SK-N-SH treated with all-trans-retinoic acid at 6 μM for 48 hours (cell line): ENCODE measurements at regions not wholly inside any gene's neighbourhood (a gene's known extent, or its start where the extent isn't known, plus 50 kb on each side); places are given as distances from the start of the nearest gene placed in this dataset.

Source experiments
- ATAC-seq: fragments of 200-7000 bp; cut with Tn5 transposase; 3 replicates; pipeline ENCODE4 v1.9.1; 2020; ENCODE audit warnings: mild to moderate bottlenecking, moderate library complexity
- ARNTL ChIP-seq: fragments of 450-650 bp; formaldehyde crosslinking; IDR thresholded peaks from 2 replicates; pipeline ENCODE4 v1.5.0; 2020; ENCODE audit warnings: low read depth, mild to moderate bottlenecking, moderate library complexity, borderline replicate concordance
- BACH2 ChIP-seq: fragments of 250-450 bp; sonication (Bioruptor Pico); IDR thresholded peaks from 2 replicates; pipeline ENCODE4 v1.9.0; 2021; ENCODE audit warnings: mild to moderate bottlenecking, borderline replicate concordance
- ESRRG ChIP-seq: fragments of 250-450 bp; sonication (Bioruptor Pico); IDR thresholded peaks from 2 replicates; pipeline ENCODE4 v1.6.1; 2021; ENCODE audit warnings: mild to moderate bottlenecking
- GLIS3 ChIP-seq: fragments of 250-450 bp; sonication (Bioruptor Pico); IDR thresholded peaks from 2 replicates; pipeline ENCODE4 v1.5.0; 2020; ENCODE audit warnings: mild to moderate bottlenecking, moderate library complexity
- ISL1 ChIP-seq: fragments of 250-450 bp; sonication (Bioruptor Pico); IDR thresholded peaks from 2 replicates; pipeline ENCODE4 v2.1.2; 2022; ENCODE audit warnings: mild to moderate bottlenecking, moderate library complexity
- OSR1 ChIP-seq: fragments of 250-450 bp; sonication (Bioruptor Pico); IDR thresholded peaks from 2 replicates; pipeline ENCODE4 v1.8.0; 2022; ENCODE audit warnings: moderate library complexity, mild to moderate bottlenecking, inconsistent platforms
- PPARA ChIP-seq: fragments of 250-450 bp; sonication (Bioruptor Pico); IDR thresholded peaks from 2 replicates; pipeline ENCODE4 v1.5.0; 2020; ENCODE audit warnings: mild to moderate bottlenecking, borderline replicate concordance
- RARB ChIP-seq: fragments of 250-450 bp; sonication (Bioruptor Pico); IDR thresholded peaks from 2 replicates; pipeline ENCODE4 v1.8.0; 2021; ENCODE audit warnings: mild to moderate bottlenecking, moderate library complexity
- SNAI2 ChIP-seq: fragments of 250-450 bp; sonication (Bioruptor Pico); IDR thresholded peaks from 2 replicates; pipeline ENCODE4 v1.5.0; 2020; ENCODE audit warnings: mild to moderate bottlenecking, moderate library complexity
- TCF4 ChIP-seq: fragments of 250-450 bp; sonication (Bioruptor Pico); IDR thresholded peaks from 2 replicates; pipeline ENCODE4 v1.8.0; 2021; ENCODE audit warnings: mild to moderate bottlenecking, moderate library complexity, borderline replicate concordance
- TOX ChIP-seq: fragments of 250-450 bp; sonication (Bioruptor Pico); IDR thresholded peaks from 2 replicates; pipeline ENCODE4 v1.8.0; 2021; ENCODE audit warnings: mild to moderate bottlenecking, moderate library complexity, borderline replicate concordance
- ZC3H10 ChIP-seq: fragments of 250-450 bp; sonication (Bioruptor Pico); IDR thresholded peaks from 2 replicates; pipeline ENCODE4 v1.5.1; 2021; ENCODE audit warnings: mild to moderate bottlenecking, moderate library complexity
- ZFP3 ChIP-seq: fragments of 250-450 bp; sonication (Bioruptor Pico); IDR thresholded peaks from 2 replicates; pipeline ENCODE4 v1.5.0; 2020; ENCODE audit warnings: mild to moderate bottlenecking, moderate library complexity
- ZFP30 ChIP-seq: fragments of 450-650 bp; formaldehyde crosslinking; IDR thresholded peaks from 2 replicates; pipeline ENCODE4 v1.5.0; 2022; ENCODE audit warnings: mild to moderate bottlenecking, moderate library complexity
- ZNF565 ChIP-seq: fragments of 450-650 bp; formaldehyde crosslinking; conservative IDR thresholded peaks from 2 replicates; pipeline ENCODE4 v1.5.0; 2020; ENCODE audit warnings: low read depth, mild to moderate bottlenecking, moderate library complexity
- ZNF70 ChIP-seq: fragments of 450-650 bp; formaldehyde crosslinking; IDR thresholded peaks from 2 replicates; pipeline ENCODE4 v1.5.0; 2020; ENCODE audit warnings: mild to moderate bottlenecking, moderate library complexity
- TF ChIP-seq, protein P1 (sequence below): fragments of 250-450 bp; sonication (Bioruptor Pico); IDR thresholded peaks from 2 replicates; pipeline ENCODE4 v1.5.1; 2021; ENCODE audit warnings: mild to moderate bottlenecking, moderate library complexity
- TF ChIP-seq, protein P2 (sequence below): fragments of 250-450 bp; sonication (Bioruptor Pico); IDR thresholded peaks from 2 replicates; pipeline ENCODE4 v1.5.0; 2020; ENCODE audit warnings: mild to moderate bottlenecking, moderate library complexity
- TF ChIP-seq, protein P3 (sequence below): fragments of 250-450 bp; sonication (Bioruptor Pico); IDR thresholded peaks from 2 replicates; pipeline ENCODE4 v1.8.0; 2021; ENCODE audit warnings: low read depth, mild to moderate bottlenecking, moderate library complexity, borderline replicate concordance
- TF ChIP-seq, protein P4 (sequence below): fragments of 250-450 bp; sonication (Bioruptor Pico); IDR thresholded peaks from 2 replicates; pipeline ENCODE4 v1.8.0; 2020; ENCODE audit warnings: mild to moderate bottlenecking, moderate library complexity, borderline replicate concordance

GRCh38 chr12:93292213-93292612 lies 85.5 kb upstream of the NUDT4 start:
- ATAC-seq: no peak
- TF ChIP-seq RARB (CRISPR knock-in tag): no peak
- TF ChIP-seq ESRRG (CRISPR knock-in tag): no peak
- TF ChIP-seq, protein P1, sequence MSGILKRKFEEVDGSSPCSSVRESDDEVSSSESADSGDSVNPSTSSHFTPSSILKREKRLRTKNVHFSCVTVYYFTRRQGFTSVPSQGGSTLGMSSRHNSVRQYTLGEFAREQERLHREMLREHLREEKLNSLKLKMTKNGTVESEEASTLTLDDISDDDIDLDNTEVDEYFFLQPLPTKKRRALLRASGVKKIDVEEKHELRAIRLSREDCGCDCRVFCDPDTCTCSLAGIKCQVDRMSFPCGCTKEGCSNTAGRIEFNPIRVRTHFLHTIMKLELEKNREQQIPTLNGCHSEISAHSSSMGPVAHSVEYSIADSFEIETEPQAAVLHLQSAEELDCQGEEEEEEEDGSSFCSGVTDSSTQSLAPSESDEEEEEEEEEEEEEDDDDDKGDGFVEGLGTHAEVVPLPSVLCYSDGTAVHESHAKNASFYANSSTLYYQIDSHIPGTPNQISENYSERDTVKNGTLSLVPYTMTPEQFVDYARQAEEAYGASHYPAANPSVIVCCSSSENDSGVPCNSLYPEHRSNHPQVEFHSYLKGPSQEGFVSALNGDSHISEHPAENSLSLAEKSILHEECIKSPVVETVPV (CRISPR knock-in tag): no peak
- TF ChIP-seq ZC3H10 (CRISPR knock-in tag): no peak
- TF ChIP-seq, protein P2, sequence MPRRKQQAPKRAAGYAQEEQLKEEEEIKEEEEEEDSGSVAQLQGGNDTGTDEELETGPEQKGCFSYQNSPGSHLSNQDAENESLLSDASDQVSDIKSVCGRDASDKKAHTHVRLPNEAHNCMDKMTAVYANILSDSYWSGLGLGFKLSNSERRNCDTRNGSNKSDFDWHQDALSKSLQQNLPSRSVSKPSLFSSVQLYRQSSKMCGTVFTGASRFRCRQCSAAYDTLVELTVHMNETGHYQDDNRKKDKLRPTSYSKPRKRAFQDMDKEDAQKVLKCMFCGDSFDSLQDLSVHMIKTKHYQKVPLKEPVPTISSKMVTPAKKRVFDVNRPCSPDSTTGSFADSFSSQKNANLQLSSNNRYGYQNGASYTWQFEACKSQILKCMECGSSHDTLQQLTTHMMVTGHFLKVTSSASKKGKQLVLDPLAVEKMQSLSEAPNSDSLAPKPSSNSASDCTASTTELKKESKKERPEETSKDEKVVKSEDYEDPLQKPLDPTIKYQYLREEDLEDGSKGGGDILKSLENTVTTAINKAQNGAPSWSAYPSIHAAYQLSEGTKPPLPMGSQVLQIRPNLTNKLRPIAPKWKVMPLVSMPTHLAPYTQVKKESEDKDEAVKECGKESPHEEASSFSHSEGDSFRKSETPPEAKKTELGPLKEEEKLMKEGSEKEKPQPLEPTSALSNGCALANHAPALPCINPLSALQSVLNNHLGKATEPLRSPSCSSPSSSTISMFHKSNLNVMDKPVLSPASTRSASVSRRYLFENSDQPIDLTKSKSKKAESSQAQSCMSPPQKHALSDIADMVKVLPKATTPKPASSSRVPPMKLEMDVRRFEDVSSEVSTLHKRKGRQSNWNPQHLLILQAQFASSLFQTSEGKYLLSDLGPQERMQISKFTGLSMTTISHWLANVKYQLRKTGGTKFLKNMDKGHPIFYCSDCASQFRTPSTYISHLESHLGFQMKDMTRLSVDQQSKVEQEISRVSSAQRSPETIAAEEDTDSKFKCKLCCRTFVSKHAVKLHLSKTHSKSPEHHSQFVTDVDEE (CRISPR knock-in tag): no peak
- no peak for TF ChIP-seq ZNF565 (CRISPR knock-in tag)
- TF ChIP-seq BACH2 (CRISPR knock-in tag): no peak
- no peak for TF ChIP-seq GLIS3 (CRISPR knock-in tag)
- no peak for TF ChIP-seq SNAI2 (CRISPR knock-in tag)

DNA sequence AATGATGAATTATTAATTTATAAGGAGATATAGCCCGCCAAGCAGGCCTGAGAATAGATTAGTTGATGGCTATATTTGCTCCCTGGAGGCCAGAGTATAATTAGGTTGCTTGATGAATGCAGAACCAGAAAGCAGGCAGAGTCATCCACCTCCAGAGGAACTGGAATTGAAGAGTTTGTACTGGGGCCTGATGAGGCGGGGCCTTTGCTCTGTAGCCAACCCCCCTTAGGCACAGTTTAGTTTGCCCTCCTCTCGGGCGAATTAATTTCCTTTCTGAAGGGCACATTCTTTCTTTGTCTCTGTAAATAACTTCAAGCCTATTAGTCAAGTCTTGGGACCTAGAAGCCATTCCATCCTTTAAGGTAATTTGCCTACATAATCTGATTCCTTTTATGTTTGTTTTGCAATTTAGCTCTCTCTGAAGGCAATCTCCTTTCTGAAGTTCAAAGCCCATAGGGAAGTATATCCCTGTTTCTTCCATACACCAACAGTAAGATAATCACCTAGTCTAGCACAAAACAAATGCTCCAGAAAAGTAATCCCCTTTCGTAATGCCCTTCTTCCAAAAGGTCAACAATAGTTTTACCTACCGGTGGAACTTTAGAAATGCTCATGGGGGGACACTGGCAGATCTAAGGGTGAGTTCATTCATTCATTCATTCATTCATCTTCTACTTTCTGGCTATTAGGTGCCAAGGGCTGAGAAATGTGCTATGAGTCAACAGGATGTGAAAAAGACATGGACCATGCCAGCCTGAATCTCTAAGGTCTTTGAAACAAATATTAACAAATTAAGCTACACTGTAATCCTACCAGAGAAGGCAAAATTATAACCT lies 84.8 kb upstream of the NUDT4 start:
- ATAC-seq: no peak
- TF ChIP-seq SNAI2 (CRISPR knock-in tag): no peak
- no peak for TF ChIP-seq BACH2 (CRISPR knock-in tag)
- no peak for TF ChIP-seq ISL1 (CRISPR knock-in tag)
- TF ChIP-seq, protein P1 (CRISPR knock-in tag): no peak
- TF ChIP-seq ESRRG (CRISPR knock-in tag): no peak
- TF ChIP-seq, protein P3, sequence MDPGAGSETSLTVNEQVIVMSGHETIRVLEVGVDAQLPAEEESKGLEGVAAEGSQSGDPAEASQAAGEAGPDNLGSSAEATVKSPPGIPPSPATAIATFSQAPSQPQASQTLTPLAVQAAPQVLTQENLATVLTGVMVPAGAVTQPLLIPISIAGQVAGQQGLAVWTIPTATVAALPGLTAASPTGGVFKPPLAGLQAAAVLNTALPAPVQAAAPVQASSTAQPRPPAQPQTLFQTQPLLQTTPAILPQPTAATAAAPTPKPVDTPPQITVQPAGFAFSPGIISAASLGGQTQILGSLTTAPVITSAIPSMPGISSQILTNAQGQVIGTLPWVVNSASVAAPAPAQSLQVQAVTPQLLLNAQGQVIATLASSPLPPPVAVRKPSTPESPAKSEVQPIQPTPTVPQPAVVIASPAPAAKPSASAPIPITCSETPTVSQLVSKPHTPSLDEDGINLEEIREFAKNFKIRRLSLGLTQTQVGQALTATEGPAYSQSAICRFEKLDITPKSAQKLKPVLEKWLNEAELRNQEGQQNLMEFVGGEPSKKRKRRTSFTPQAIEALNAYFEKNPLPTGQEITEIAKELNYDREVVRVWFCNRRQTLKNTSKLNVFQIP (CRISPR knock-in tag): no peak
- TF ChIP-seq TOX (CRISPR knock-in tag): no peak
- TF ChIP-seq OSR1: no peak
- no peak for TF ChIP-seq ZNF565 (CRISPR knock-in tag)
- TF ChIP-seq TCF4: no peak
- no peak for TF ChIP-seq ZFP30 (CRISPR knock-in tag)
- TF ChIP-seq RARB (CRISPR knock-in tag): no peak
- TF ChIP-seq, protein P2 (CRISPR knock-in tag): no peak
- TF ChIP-seq GLIS3 (CRISPR knock-in tag): no peak
- no peak for TF ChIP-seq ARNTL (CRISPR knock-in tag)
- no peak for TF ChIP-seq ZFP3 (CRISPR knock-in tag)
- no peak for TF ChIP-seq PPARA (CRISPR knock-in tag)
- TF ChIP-seq, protein P4, sequence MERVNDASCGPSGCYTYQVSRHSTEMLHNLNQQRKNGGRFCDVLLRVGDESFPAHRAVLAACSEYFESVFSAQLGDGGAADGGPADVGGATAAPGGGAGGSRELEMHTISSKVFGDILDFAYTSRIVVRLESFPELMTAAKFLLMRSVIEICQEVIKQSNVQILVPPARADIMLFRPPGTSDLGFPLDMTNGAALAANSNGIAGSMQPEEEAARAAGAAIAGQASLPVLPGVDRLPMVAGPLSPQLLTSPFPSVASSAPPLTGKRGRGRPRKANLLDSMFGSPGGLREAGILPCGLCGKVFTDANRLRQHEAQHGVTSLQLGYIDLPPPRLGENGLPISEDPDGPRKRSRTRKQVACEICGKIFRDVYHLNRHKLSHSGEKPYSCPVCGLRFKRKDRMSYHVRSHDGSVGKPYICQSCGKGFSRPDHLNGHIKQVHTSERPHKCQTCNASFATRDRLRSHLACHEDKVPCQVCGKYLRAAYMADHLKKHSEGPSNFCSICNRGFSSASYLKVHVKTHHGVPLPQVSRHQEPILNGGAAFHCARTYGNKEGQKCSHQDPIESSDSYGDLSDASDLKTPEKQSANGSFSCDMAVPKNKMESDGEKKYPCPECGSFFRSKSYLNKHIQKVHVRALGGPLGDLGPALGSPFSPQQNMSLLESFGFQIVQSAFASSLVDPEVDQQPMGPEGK: no peak
- no peak for TF ChIP-seq ZNF70
- TF ChIP-seq, all 23 proteins: peak for 0
